ENCODE measurements at regions not wholly inside any gene's neighbourhood (a gene's known extent, or its start where the extent isn't known, plus 50 kb on each side); places are given as distances from the start of the nearest gene placed in this dataset.
"Not testable (repeated sequence)": the region's sequence is repeated elsewhere in the genome, so short reads cannot be mapped to it uniquely, and the experiment has no call there.

GRCh38 chr2:82339805-82340204 is 2035.3 kb upstream of the LRRTM1 start:
- H3K27ac ChIP-seq, result no peak overlapping the region
- TF ChIP-seq CTCF (IDR thresholded peaks at IDR 0.05), result no peak

GRCh38 chr2:82333697-82334096 is 2029.1 kb upstream of the LRRTM1 start:
- no peak overlapping the region for H3K27ac ChIP-seq
- ATAC-seq (no peak), DNase-seq (peak in 1 of 4 donors; percentile 53)
- no peaks in the 10 kb centered on the region for H3K9me3 ChIP-seq
- H3K4me1 ChIP-seq, result no peaks in the 10 kb centered on the region
- no peak for TF ChIP-seq CTCF (IDR thresholded peaks at IDR 0.05)
- intact Hi-C loops (cut with DNase I), result no loop called here
- H3K4me3 ChIP-seq, result no peak overlapping the region
- H3K27me3 ChIP-seq, result no peaks in the 10 kb centered on the region
- no peaks in the 10 kb centered on the region for H3K36me3 ChIP-seq

More at GRCh38 chr2:82339805-82340204, 2035.3 kb upstream of the LRRTM1 start:
- Histone ChIP-seq H3K36me3 (no peaks in the 10 kb centered on the region), H3K4me3 (no peak overlapping the region), H3K4me1 (no peaks in the 10 kb centered on the region), H3K9me3 (no peaks in the 10 kb centered on the region), H3K27me3 (no peaks in the 10 kb centered on the region)
- ATAC-seq (no peak), DNase-seq (no peak)
- intact Hi-C loops (cut with DNase I), result no loop called here

- ATAC-seq (no peak), DNase-seq (no peak)
- H3K36me3 ChIP-seq, result no peaks in the 10 kb centered on the region
- TF ChIP-seq CTCF (IDR thresholded peaks at IDR 0.05), result no peak
- no peaks in the 10 kb centered on the region for H3K27me3 ChIP-seq
- H3K9me3 ChIP-seq, result peaks cover 0 to 6% of the 10 kb centered on the region in 2 donors
- intact Hi-C loops (cut with DNase I), result no loop called here
- no peaks in the 10 kb centered on the region for H3K4me1 ChIP-seq
- H3K27ac ChIP-seq, result no peak overlapping the region
- no peak overlapping the region for H3K4me3 ChIP-seq
Measured at GRCh38 chr2:82330155-82330554, 2025.6 kb upstream of the LRRTM1 start.

- DNase-seq, result peak in 1 of 4 donors; percentile 67
Measured at GRCh38 chr2:82326180-82326767, 2021.7 kb upstream of the LRRTM1 start.

GRCh38 chr2:82320296-82320695 is 2015.7 kb upstream of the LRRTM1 start:
- H3K4me3 ChIP-seq, result no peak overlapping the region
- no peak for TF ChIP-seq CTCF (IDR thresholded peaks at IDR 0.05)
- no peaks in the 10 kb centered on the region for H3K9me3 ChIP-seq
- H3K4me1 ChIP-seq, result no peaks in the 10 kb centered on the region
- no peak overlapping the region for H3K27ac ChIP-seq
- DNase-seq (no peak), ATAC-seq (no peak)
- no peaks in the 10 kb centered on the region for H3K36me3 ChIP-seq
- intact Hi-C loops (cut with DNase I), result no loop called here
- H3K27me3 ChIP-seq, result no peaks in the 10 kb centered on the region

More at GRCh38 chr2:82326180-82326767, 2021.7 kb upstream of the LRRTM1 start:
- ATAC-seq; H3K27ac ChIP-seq; H3K36me3 ChIP-seq; H3K4me3 ChIP-seq; H3K9me3 ChIP-seq; intact Hi-C loops (cut with DNase I); H3K27me3 ChIP-seq; H3K4me1 ChIP-seq: not testable (repeated sequence)

- Histone ChIP-seq H3K27ac (no peak overlapping the region), H3K4me3 (no peak overlapping the region), H3K27me3 (no peaks in the 10 kb centered on the region), H3K9me3 (no peaks in the 10 kb centered on the region), H3K36me3 (no peaks in the 10 kb centered on the region), H3K4me1 (no peaks in the 10 kb centered on the region)
- intact Hi-C loops (cut with DNase I), result no loop called here
- no peak for TF ChIP-seq CTCF (IDR thresholded peaks at IDR 0.05)
- DNase-seq (peak in 2 of 4 donors; percentile 80 to 84), ATAC-seq (peak; percentile 84)
Measured at GRCh38 chr2:82317012-82317411, 2012.5 kb upstream of the LRRTM1 start.

Measured in left lung (tissue), 4 donors.